Endodermal cell (in vitro differentiated cells): ENCODE measurements at regions not wholly inside any gene's neighbourhood (a gene's known extent, or its start where the extent isn't known, plus 50 kb on each side); places are given as distances from the start of the nearest gene placed in this dataset.

Experiments
- DNase-seq: peaks from one replicate; pipeline ENCODE4 v3.0.0-alpha.2; 2017
- H3K27ac ChIP-seq: 2 replicates; pipeline ENCODE4 v1.5.1; 2013; ENCODE audit warnings: mild to moderate bottlenecking, low read depth, low read length, moderate library complexity
- H3K27me3 ChIP-seq: 2 replicates; pipeline ENCODE4 v1.6.1; 2013; ENCODE audit warnings: mild to moderate bottlenecking, low read length, moderate library complexity; ENCODE audit not compliant: insufficient read depth, control insufficient read depth, poor library complexity, severe bottlenecking
- H3K36me3 ChIP-seq: 2 replicates; pipeline ENCODE4 v1.7.0; 2013; ENCODE audit warnings: mild to moderate bottlenecking, low read length, moderate library complexity; ENCODE audit not compliant: control insufficient read depth, insufficient read depth
- H3K4me1 ChIP-seq: one replicate; pipeline ENCODE4 v1.7.0; 2013; ENCODE audit warnings: low read length; ENCODE audit not compliant: control insufficient read depth, insufficient read depth
- H3K4me3 ChIP-seq: 2 replicates; pipeline ENCODE4 v1.5.1; 2013; ENCODE audit warnings: mild to moderate bottlenecking, low read length, moderate library complexity
- H3K9ac ChIP-seq: 2 replicates; pipeline ENCODE4 v1.6.1; 2013; ENCODE audit warnings: mild to moderate bottlenecking, low read length, moderate library complexity; ENCODE audit not compliant: poor library complexity, severe bottlenecking; ENCODE audit errors: extremely low read depth
- H3K9me3 ChIP-seq: 2 replicates; pipeline ENCODE4 v1.6.1; 2013; ENCODE audit warnings: mild to moderate bottlenecking, low read length, moderate library complexity; ENCODE audit not compliant: control insufficient read depth
- H3K27ac Mint-ChIP-seq: 2 replicates; pipeline ENCODE4 v1.8.0; 2020; ENCODE audit warnings: mixed read lengths
- H3K27me3 Mint-ChIP-seq: 2 replicates; pipeline ENCODE4 v1.8.0; 2021; ENCODE audit warnings: mild to moderate bottlenecking, mixed read lengths; ENCODE audit not compliant: insufficient read depth
- H3K36me3 Mint-ChIP-seq: 2 replicates; pipeline ENCODE4 v1.8.0; 2020; ENCODE audit warnings: low read depth, mixed read lengths
- H3K4me1 Mint-ChIP-seq: 2 replicates; pipeline ENCODE4 v1.8.0; 2020; ENCODE audit warnings: mixed read lengths
- H3K4me3 Mint-ChIP-seq: 2 replicates; pipeline ENCODE4 v1.8.0; 2020; ENCODE audit warnings: mild to moderate bottlenecking, moderate library complexity, mixed read lengths
- H3K9me3 Mint-ChIP-seq: 2 replicates; pipeline ENCODE4 v1.8.0; 2020; ENCODE audit warnings: mild to moderate bottlenecking, mixed read lengths
- WGBS, 2 experiments: methylation state at CpG; one replicate each; pipeline versions ENCODE4 v1.1.5 to v1.1.7; 2013; ENCODE audit warnings: missing lambda C conversion rate in 2 of 2, mixed read lengths in 1 of 2; ENCODE audit not compliant: insufficient coverage in 1 of 2, insufficient read length in 1 of 2; 5-methylcytosine and 5-hydroxymethylcytosine counted together
- TF ChIP-seq, protein P1 (sequence below): fragments of 200-600 bp; sonication (generic); conservative IDR thresholded peaks from 2 replicates; pipeline ENCODE4 v1.5.0; 2021; ENCODE audit warnings: antibody characterized with exemption, mild to moderate bottlenecking

DNA sequence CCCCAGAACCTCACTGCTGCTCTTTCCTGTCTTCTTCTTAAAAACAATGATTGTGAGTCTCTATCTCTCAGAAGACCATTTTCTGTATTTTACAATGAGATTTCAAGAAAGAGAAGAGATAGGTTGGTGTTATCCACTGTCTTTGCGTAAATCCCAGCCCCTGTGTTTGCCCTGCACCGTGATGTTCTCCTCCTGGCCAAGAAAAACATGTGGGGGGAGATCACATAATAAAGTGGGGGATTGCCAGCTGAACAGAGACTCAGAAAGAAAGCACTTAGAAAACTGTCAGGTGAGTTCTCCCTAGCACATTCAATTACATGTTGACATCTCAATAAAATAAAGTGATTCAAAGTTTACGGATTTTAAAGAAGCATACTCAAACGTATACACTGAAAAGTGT lies 105.0 kb upstream of the PITRM1 start:
- Mint-ChIP-seq H3K27ac (no peak overlapping the region), H3K27me3 (peaks cover 21% of the 10 kb centered on the region), H3K4me3 (no peak overlapping the region), H3K9me3 (no peaks in the 10 kb centered on the region), H3K36me3 (no peaks in the 10 kb centered on the region), H3K4me1 (peaks cover 27% of the 10 kb centered on the region)
- TF ChIP-seq, protein P1, sequence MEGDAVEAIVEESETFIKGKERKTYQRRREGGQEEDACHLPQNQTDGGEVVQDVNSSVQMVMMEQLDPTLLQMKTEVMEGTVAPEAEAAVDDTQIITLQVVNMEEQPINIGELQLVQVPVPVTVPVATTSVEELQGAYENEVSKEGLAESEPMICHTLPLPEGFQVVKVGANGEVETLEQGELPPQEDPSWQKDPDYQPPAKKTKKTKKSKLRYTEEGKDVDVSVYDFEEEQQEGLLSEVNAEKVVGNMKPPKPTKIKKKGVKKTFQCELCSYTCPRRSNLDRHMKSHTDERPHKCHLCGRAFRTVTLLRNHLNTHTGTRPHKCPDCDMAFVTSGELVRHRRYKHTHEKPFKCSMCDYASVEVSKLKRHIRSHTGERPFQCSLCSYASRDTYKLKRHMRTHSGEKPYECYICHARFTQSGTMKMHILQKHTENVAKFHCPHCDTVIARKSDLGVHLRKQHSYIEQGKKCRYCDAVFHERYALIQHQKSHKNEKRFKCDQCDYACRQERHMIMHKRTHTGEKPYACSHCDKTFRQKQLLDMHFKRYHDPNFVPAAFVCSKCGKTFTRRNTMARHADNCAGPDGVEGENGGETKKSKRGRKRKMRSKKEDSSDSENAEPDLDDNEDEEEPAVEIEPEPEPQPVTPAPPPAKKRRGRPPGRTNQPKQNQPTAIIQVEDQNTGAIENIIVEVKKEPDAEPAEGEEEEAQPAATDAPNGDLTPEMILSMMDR = no peak
- Histone ChIP-seq H3K9me3 (no peaks in the 10 kb centered on the region), H3K27me3 (no peaks in the 10 kb centered on the region), H3K4me1 (no peaks in the 10 kb centered on the region), H3K36me3 (no peaks in the 10 kb centered on the region), H3K4me3 (no peak overlapping the region), H3K27ac (no peak overlapping the region), H3K9ac (no peak overlapping the region)
- no peak for DNase-seq
- WGBS, 2 experiments = 87 to 100% methylated on average over 1 to 4 of the region's 4 CpGs

GRCh38 chr10:3274414-3274813 lies 101.8 kb upstream of the PITRM1 start:
- peak; percentile 68 for DNase-seq
- H3K9ac ChIP-seq = no peak overlapping the region
- no peaks in the 10 kb centered on the region for H3K27me3 ChIP-seq
- Mint-ChIP-seq H3K36me3 (no peaks in the 10 kb centered on the region), H3K4me3 (no peak overlapping the region), H3K9me3 (no peaks in the 10 kb centered on the region), H3K27ac (no peak overlapping the region), H3K27me3 (peaks cover 32% of the 10 kb centered on the region), H3K4me1 (peaks cover 48% of the 10 kb centered on the region)
- 74 to 85% methylated on average over 4 to 7 of the region's 7 CpGs for WGBS, 2 experiments
- H3K4me3 ChIP-seq = no peak overlapping the region
- H3K9me3 ChIP-seq = no peaks in the 10 kb centered on the region
- H3K36me3 ChIP-seq = no peaks in the 10 kb centered on the region
- H3K4me1 ChIP-seq = no peaks in the 10 kb centered on the region
- H3K27ac ChIP-seq = no peak overlapping the region
- TF ChIP-seq, protein P1 = no peak

GRCh38 chr10:3273966-3274365 lies 101.4 kb upstream of the PITRM1 start:
- Mint-ChIP-seq H3K36me3 (no peaks in the 10 kb centered on the region), H3K4me3 (no peak overlapping the region), H3K27me3 (peaks cover 32% of the 10 kb centered on the region), H3K4me1 (peaks cover 48% of the 10 kb centered on the region), H3K9me3 (no peaks in the 10 kb centered on the region), H3K27ac (no peak overlapping the region)
- Histone ChIP-seq H3K27me3 (no peaks in the 10 kb centered on the region), H3K4me1 (no peaks in the 10 kb centered on the region), H3K27ac (no peak overlapping the region), H3K9ac (no peak overlapping the region), H3K36me3 (no peaks in the 10 kb centered on the region), H3K9me3 (no peaks in the 10 kb centered on the region), H3K4me3 (no peak overlapping the region)
- 90 to 98% methylated on average over 7 to 12 of the region's 12 CpGs for WGBS, 2 experiments
- TF ChIP-seq, protein P1 = no peak
- no peak for DNase-seq
